Peyer's patch (tissue), 4 donors: ENCODE measurements at regions not wholly inside any gene's neighbourhood (a gene's known extent, or its start where the extent isn't known, plus 50 kb on each side); places are given as distances from the start of the nearest gene placed in this dataset.

Source experiments
- DNase-seq, 3 donors: peaks; one replicate each; pipeline ENCODE4 v3.0.0-alpha.2; 2017 to 2019
- H3K27ac ChIP-seq, 4 donors: fragments of 200-600 bp; sonication (generic); one replicate each; pipeline ENCODE4 v1.5.1; 2016 to 2019
- H3K27me3 ChIP-seq, 2 donors: fragments of 200-600 bp; sonication (generic); one replicate each; pipeline ENCODE4 v1.5.1; 2019
- H3K36me3 ChIP-seq, 3 donors: fragments of 200-600 bp; sonication (generic); one replicate each; pipeline ENCODE4 v1.5.1; 2016 to 2019
- H3K4me1 ChIP-seq, 4 donors: fragments of 200-600 bp; sonication (generic); one replicate each; pipeline ENCODE4 v1.5.1; 2016 to 2019
- H3K4me3 ChIP-seq, 4 donors: fragments of 200-600 bp; sonication (generic); 1 replicate in 3 of 4; 2 replicates in 1 of 4; pipeline ENCODE4 v1.5.1; 2016 to 2019; ENCODE audit warnings: mild to moderate bottlenecking in 1 of 4
- H3K9me3 ChIP-seq, 4 donors: fragments of 200-600 bp; sonication (generic); one replicate each; pipeline ENCODE4 v1.5.1; 2016 to 2019; ENCODE audit warnings: mild to moderate bottlenecking in 1 of 4
- POLR2A ChIP-seq, 2 donors: fragments of 450-650 bp; IDR thresholded peaks; one replicate each; pipeline ENCODE4 v1.5.1; 2017; ENCODE audit warnings: antibody characterized with exemption in 2 of 2, mild to moderate bottlenecking in 2 of 2, moderate library complexity in 2 of 2
- TF ChIP-seq, protein P1 (sequence below), 6 experiments: fragments of 450-650 bp in 4 of 6; fragments of 200-600 bp in 2 of 6; sonication (generic) in 1 of 6; IDR thresholded peaks; one replicate each; pipeline ENCODE4 v1.5.1; 2017 to 2019; ENCODE audit warnings: antibody characterized with exemption in 6 of 6, mild to moderate bottlenecking in 3 of 6, moderate library complexity in 1 of 6

DNA sequence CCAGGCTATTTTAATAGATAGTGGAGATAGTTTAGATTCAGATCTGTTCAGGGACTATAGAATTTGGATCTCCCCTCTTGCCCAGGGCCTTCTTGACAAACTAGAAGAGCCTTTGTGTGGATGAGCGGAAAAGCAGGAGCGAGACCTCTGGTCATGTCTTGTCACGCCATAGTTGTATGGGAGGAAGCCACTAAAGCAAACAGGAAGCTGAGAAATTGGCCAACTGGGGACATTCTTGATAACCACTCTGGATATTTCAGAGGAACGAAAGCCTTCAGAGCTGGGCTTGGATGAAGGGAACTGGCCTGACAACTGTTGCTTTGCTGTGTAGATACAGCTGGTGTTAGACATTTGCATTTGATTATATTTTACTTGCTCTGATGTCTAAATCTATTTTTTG, 54.1 kb upstream of the EXOC2 start:
- H3K27ac ChIP-seq, result peak overlapping the region in 1 of 4 donors; percentile 4
- DNase-seq, result no peak
- H3K36me3 ChIP-seq, result no peaks in the 10 kb centered on the region
- H3K27me3 ChIP-seq, result no peaks in the 10 kb centered on the region
- H3K4me1 ChIP-seq, result no peaks in the 10 kb centered on the region
- TF ChIP-seq, protein P1, sequence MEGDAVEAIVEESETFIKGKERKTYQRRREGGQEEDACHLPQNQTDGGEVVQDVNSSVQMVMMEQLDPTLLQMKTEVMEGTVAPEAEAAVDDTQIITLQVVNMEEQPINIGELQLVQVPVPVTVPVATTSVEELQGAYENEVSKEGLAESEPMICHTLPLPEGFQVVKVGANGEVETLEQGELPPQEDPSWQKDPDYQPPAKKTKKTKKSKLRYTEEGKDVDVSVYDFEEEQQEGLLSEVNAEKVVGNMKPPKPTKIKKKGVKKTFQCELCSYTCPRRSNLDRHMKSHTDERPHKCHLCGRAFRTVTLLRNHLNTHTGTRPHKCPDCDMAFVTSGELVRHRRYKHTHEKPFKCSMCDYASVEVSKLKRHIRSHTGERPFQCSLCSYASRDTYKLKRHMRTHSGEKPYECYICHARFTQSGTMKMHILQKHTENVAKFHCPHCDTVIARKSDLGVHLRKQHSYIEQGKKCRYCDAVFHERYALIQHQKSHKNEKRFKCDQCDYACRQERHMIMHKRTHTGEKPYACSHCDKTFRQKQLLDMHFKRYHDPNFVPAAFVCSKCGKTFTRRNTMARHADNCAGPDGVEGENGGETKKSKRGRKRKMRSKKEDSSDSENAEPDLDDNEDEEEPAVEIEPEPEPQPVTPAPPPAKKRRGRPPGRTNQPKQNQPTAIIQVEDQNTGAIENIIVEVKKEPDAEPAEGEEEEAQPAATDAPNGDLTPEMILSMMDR (IDR thresholded peaks at IDR 0.05), result no peak
- no peak for TF ChIP-seq POLR2A (IDR thresholded peaks at IDR 0.05)
- no peaks in the 10 kb centered on the region for H3K9me3 ChIP-seq
- no peak overlapping the region for H3K4me3 ChIP-seq

DNA sequence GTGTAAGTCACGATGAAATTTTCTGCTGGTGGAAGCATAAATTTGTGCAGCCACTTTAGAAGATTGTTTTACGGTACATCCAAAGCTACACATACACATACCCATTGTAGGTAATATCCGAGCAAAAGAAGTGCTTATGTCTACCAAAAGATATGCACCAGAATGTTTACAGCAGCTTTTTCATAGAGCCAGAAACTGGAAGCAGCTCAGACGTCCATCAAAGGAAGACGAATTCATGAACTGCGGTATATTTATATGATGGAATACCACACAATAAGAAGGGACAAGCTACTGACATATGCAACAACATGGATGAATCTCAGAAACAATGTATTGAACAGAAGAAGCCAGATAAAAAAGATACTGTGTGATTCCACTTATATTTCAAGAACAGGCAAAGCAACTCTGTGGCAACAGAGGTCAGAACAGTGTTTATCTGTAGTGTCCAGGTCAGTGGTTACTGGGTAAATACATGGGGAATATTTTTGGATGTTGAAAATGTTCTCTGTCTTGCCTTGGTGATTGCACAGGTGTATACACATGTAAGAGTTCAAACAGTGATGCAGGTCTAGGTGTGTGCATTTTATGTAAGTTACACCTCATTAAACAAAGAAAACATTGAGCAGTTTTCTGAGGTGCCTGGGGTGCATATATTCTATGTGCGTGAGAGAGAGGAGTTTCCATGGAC, 51.9 kb upstream of the EXOC2 start:
- no peaks in the 10 kb centered on the region for H3K4me1 ChIP-seq
- no peaks in the 10 kb centered on the region for H3K27me3 ChIP-seq

DNA sequence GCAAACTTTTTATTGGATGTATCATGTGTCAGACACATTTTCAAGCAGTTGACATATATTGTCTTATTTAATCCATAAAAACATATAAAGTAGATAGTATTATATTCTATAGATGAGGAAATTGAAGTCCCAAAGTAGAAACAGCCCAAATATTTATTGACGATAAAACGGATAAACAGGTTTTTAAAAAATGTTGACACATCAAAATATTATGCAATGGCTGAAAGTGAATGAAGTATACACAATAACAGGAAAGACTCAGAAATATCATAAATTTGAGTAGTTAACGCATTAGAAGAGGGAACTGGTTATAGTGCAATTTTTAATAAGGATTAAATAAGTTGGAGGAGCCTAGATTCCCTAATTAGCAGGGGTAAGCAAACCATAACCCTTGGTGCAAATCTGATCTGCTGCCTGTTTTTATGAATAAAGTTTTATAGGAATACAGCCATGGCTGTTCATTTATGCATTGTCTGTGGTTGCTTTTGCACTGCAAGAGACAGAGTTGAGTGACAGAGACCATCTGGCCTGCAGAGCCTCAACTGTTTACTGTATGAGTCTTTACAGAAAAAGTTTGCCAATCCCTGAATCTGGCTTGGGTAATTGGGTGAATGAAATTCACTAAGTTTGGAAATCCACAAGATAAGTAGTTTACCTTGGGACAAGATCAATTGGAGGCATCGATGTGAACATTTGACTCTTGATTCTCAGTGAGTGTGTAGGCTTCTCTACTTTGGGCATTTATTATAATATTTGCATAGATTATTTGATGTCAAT, 50.6 kb upstream of the EXOC2 start:
- TF ChIP-seq, protein P1 (IDR thresholded peaks at IDR 0.05), result no peak
- TF ChIP-seq POLR2A (IDR thresholded peaks at IDR 0.05), result no peak
- no peak overlapping the region for H3K27ac ChIP-seq
- DNase-seq, result no peak

More for the DNA sequence above, 51.9 kb upstream of the EXOC2 start:
- Histone ChIP-seq H3K9me3 (no peaks in the 10 kb centered on the region), H3K4me3 (no peak overlapping the region), H3K27ac (no peak overlapping the region), H3K36me3 (no peaks in the 10 kb centered on the region)
- TF ChIP-seq, protein P1 (IDR thresholded peaks at IDR 0.05), result no peak
- TF ChIP-seq POLR2A (IDR thresholded peaks at IDR 0.05), result no peak
- DNase-seq, result no peak

More for the DNA sequence above, 50.6 kb upstream of the EXOC2 start:
- Histone ChIP-seq H3K9me3 (no peaks in the 10 kb centered on the region), H3K4me3 (no peak overlapping the region), H3K27me3 (no peaks in the 10 kb centered on the region), H3K4me1 (no peaks in the 10 kb centered on the region), H3K36me3 (no peaks in the 10 kb centered on the region)
